ENCODE measurements at regions not wholly inside any gene's neighbourhood (a gene's known extent, or its start where the extent isn't known, plus 50 kb on each side); places are given as distances from the start of the nearest gene placed in this dataset.
A peak's percentile ranks its signal among the peaks of the same experiment; 100 is the strongest.

- DNase-seq, result no peak
Observed at GRCh38 chr12:53838978-53839377, 87.2 kb upstream of the CISTR start.

GRCh38 chr12:53840316-53840715 is 88.5 kb upstream of the CISTR start:
- no peak for DNase-seq

GRCh38 chr12:53842686-53843085 is 90.9 kb upstream of the CISTR start:
- no peak for DNase-seq

GRCh38 chr12:53843545-53843944 is 91.8 kb upstream of the CISTR start:
- DNase-seq, result no peak

GRCh38 chr12:53844994-53845844 is 93.4 kb upstream of the HOXC13 start:
- peak; percentile 12 for DNase-seq

GRCh38 chr12:53845932-53846331 is 92.7 kb upstream of the HOXC13 start:
- no peak for DNase-seq

- no peak for DNase-seq
Observed at GRCh38 chr12:53849113-53849512, 89.5 kb upstream of the HOXC13 start.

GRCh38 chr12:53849656-53850055 is 89.0 kb upstream of the HOXC13 start:
- DNase-seq, result no peak

GRCh38 chr12:53852061-53852460 is 86.6 kb upstream of the HOXC13 start:
- no peak for DNase-seq

- no peak for DNase-seq
Observed at GRCh38 chr12:53852992-53853391, 85.6 kb upstream of the HOXC13 start.

- DNase-seq, result no peak
Observed at GRCh38 chr12:53854701-53855316, 83.8 kb upstream of the HOXC13 start.

- DNase-seq, result no peak
Observed at GRCh38 chr12:53856132-53856531, 82.5 kb upstream of the HOXC13 start.

- DNase-seq, result no peak
Observed at GRCh38 chr12:53857666-53858065, 81.0 kb upstream of the HOXC13 start.

- no peak for DNase-seq
Observed at GRCh38 chr12:53860426-53861345, 77.9 kb upstream of the HOXC13 start.

GRCh38 chr12:53862206-53862605 is 76.4 kb upstream of the HOXC13 start:
- DNase-seq, result no peak

GRCh38 chr12:53862831-53863230 is 75.8 kb upstream of the HOXC13 start:
- peak; percentile 8 for DNase-seq

GRCh38 chr12:53866727-53867126 is 71.9 kb upstream of the HOXC13 start:
- no peak for DNase-seq

GRCh38 chr12:53867216-53868012 is 71.2 kb upstream of the HOXC13 start:
- peak; percentile 12 for DNase-seq

GRCh38 chr12:53868511-53868986 is 70.1 kb upstream of the HOXC13 start:
- DNase-seq, result no peak

- no peak for DNase-seq
Observed at GRCh38 chr12:53869500-53869899, 69.1 kb upstream of the HOXC13 start.

- DNase-seq, result no peak
Observed at GRCh38 chr12:53870117-53870516, 68.5 kb upstream of the HOXC13 start.

- DNase-seq, result no peak
Observed at GRCh38 chr12:53871367-53871766, 67.3 kb upstream of the HOXC13 start.
